IMR-90 (cell line): ENCODE measurements at regions not wholly inside any gene's neighbourhood (a gene's known extent, or its start where the extent isn't known, plus 50 kb on each side); places are given as distances from the start of the nearest gene placed in this dataset.

ENCODE experiments used
- CTCF ChIP-seq: conservative IDR thresholded peaks from 2 replicates; pipeline ENCODE4 v1.5.1; 2012; ENCODE audit warnings: mild to moderate bottlenecking, low read depth, low read length, improper control_type of control experiment
- RFX5 ChIP-seq: IDR thresholded peaks from 2 replicates; pipeline ENCODE4 v1.8.0; 2012; ENCODE audit warnings: low read depth, mild to moderate bottlenecking, low read length, moderate library complexity
- SMC3 ChIP-seq: fragments of 150-350 bp; IDR thresholded peaks from 2 replicates; pipeline ENCODE4 v1.6.1; 2016; ENCODE audit warnings: low read depth, mild to moderate bottlenecking, antibody characterized with exemption, low read length, moderate library complexity

GRCh38 chr9:120152295-120152694 is 427.7 kb downstream of the CDK5RAP2 start:
- TF ChIP-seq RFX5 (no peak), CTCF (no peak), SMC3 (no peak)
